Keratinocyte (primary cell): ENCODE measurements at regions not wholly inside any gene's neighbourhood (a gene's known extent, or its start where the extent isn't known, plus 50 kb on each side); places are given as distances from the start of the nearest gene placed in this dataset.

Experiments
- DNase-seq: peaks from one replicate; pipeline ENCODE4 v3.0.0-alpha.2; 2011; ENCODE audit warnings: low read depth, missing footprints, low spot score
- FAIRE-seq: peaks from 2 replicates; lab custom pipeline; 2011; peaks lifted over from hg19 to GRCh38; lab: Jason Lieb, UNC
- H2AFZ ChIP-seq: 2 replicates; pipeline ENCODE4 v1.6.0; 2012; ENCODE audit warnings: low read length, control low read depth, inconsistent platforms; ENCODE audit not compliant: control insufficient read depth
- H3K27ac ChIP-seq: 2 replicates; pipeline ENCODE4 v1.5.1; 2011; ENCODE audit warnings: low read length; ENCODE audit not compliant: control insufficient read depth, insufficient read depth
- H3K27me3 ChIP-seq: 3 replicates; pipeline ENCODE4 v1.6.0; 2011; ENCODE audit warnings: low read length; ENCODE audit not compliant: control insufficient read depth, insufficient read depth; ENCODE audit errors: extremely low read depth
- H3K36me3 ChIP-seq, 2 experiments: 2 replicates in 1 of 2; 3 replicates in 1 of 2; pipeline ENCODE4 v1.5.1; 2011; ENCODE audit warnings: low read length in 2 of 2, mild to moderate bottlenecking in 1 of 2; ENCODE audit not compliant: control insufficient read depth in 2 of 2, insufficient read depth in 2 of 2; ENCODE audit errors: extremely low read depth in 1 of 2
- H3K4me1 ChIP-seq: 3 replicates; pipeline ENCODE4 v1.5.1; 2011; ENCODE audit warnings: low read length; ENCODE audit not compliant: control insufficient read depth, insufficient read depth; ENCODE audit errors: extremely low read depth
- H3K4me2 ChIP-seq: 3 replicates; pipeline ENCODE4 v1.6.0; 2011; ENCODE audit warnings: low read depth, low read length; ENCODE audit not compliant: control insufficient read depth, insufficient read depth; ENCODE audit errors: extremely low read depth
- H3K4me3 ChIP-seq, 3 experiments: fragments of 200-600 bp in 1 of 3; sonication (generic) in 1 of 3; 2 replicates in 2 of 3; 3 replicates in 1 of 3; pipeline ENCODE4 v1.5.1; 2011 to 2016; ENCODE audit warnings: low read length in 3 of 3, mild to moderate bottlenecking in 3 of 3, control low read depth in 2 of 3, inconsistent platforms in 1 of 3, low read depth in 1 of 3, mixed read lengths in 1 of 3, mixed run types in 1 of 3, moderate library complexity in 1 of 3; ENCODE audit not compliant: control insufficient read depth in 2 of 3, insufficient read depth in 2 of 3; ENCODE audit errors: extremely low read depth in 1 of 3
- H3K79me2 ChIP-seq: 2 replicates; pipeline ENCODE4 v1.6.0; 2012; ENCODE audit warnings: low read length; ENCODE audit not compliant: control insufficient read depth, insufficient read depth
- H3K9ac ChIP-seq: 3 replicates; pipeline ENCODE4 v1.6.0; 2011; ENCODE audit warnings: low read length; ENCODE audit not compliant: control insufficient read depth, insufficient read depth; ENCODE audit errors: extremely low read depth
- H3K9me1 ChIP-seq: 3 replicates; pipeline ENCODE4 v1.6.0; 2011; ENCODE audit warnings: low read length; ENCODE audit not compliant: control insufficient read depth, insufficient read depth; ENCODE audit errors: extremely low read depth
- H3K9me3 ChIP-seq: 2 replicates; pipeline ENCODE4 v1.5.1; 2012; ENCODE audit warnings: low read depth, low read length; ENCODE audit not compliant: control insufficient read depth
- H4K20me1 ChIP-seq: 3 replicates; pipeline ENCODE4 v1.6.0; 2011; ENCODE audit warnings: low read length; ENCODE audit not compliant: control insufficient read depth, insufficient read depth; ENCODE audit errors: extremely low read depth
- EZH2 ChIP-seq: IDR thresholded peaks from one replicate; pipeline ENCODE4 v1.6.1; 2012; ENCODE audit warnings: inconsistent platforms, mild to moderate bottlenecking, low read length, moderate library complexity
- dilution Hi-C: fragments of 300-500 bp; cut with MboI; formaldehyde crosslinking; loops from one replicate; pipeline ENCODE4 v1.7.0; 2020; ENCODE audit warnings: low sequenced_read_pairs; ENCODE audit not compliant: extremely low pct_ligation_motif_present
- TF ChIP-seq, protein P1 (sequence below), 3 experiments: IDR thresholded peaks in 1 of 3; conservative IDR thresholded peaks in 1 of 3; optimal IDR thresholded peaks in 1 of 3; 2 replicates in 2 of 3; 3 replicates in 1 of 3; pipeline versions ENCODE3 to v1.5.1; 2011; ENCODE audit warnings: low read length in 3 of 3, mild to moderate bottlenecking in 3 of 3, moderate library complexity in 2 of 3, control low read depth in 1 of 3, inconsistent platforms in 1 of 3; ENCODE audit not compliant: insufficient read depth in 2 of 3; ENCODE audit errors: extremely low read depth in 1 of 3

DNA sequence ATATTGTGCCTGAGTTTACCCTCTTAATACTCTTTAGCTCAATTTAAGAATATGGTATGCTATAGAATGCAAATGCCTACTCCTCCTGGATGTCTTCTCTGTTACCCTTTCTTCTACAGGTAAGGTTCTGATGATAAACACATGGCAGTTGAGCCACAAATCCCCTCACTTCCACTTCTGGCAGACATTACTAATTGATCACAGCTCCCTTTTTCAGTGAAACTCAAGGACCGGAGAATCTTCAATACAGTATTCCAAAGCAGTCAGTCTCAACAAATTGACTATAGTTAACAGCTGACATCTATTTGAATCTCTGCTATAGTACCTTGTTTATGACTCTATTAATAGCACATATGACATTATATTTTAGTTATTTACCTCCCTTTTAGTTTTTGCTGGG is 232.1 kb upstream of the ADAMTS9 start:
- Histone ChIP-seq H3K9ac (no peak overlapping the region), H4K20me1 (no peaks in the 10 kb centered on the region), H2AFZ (no peak overlapping the region), H3K4me1 (peaks cover 16% of the 10 kb centered on the region), H3K27me3 (no peaks in the 10 kb centered on the region), H3K9me1 (no peaks in the 10 kb centered on the region), H3K27ac (no peak overlapping the region), H3K4me2 (no peak overlapping the region), H3K36me3 (no peaks in the 10 kb centered on the region), H3K4me3 (no peak overlapping the region), H3K79me2 (no peaks in the 10 kb centered on the region), H3K9me3 (no peaks in the 10 kb centered on the region)
- TF ChIP-seq, protein P1, sequence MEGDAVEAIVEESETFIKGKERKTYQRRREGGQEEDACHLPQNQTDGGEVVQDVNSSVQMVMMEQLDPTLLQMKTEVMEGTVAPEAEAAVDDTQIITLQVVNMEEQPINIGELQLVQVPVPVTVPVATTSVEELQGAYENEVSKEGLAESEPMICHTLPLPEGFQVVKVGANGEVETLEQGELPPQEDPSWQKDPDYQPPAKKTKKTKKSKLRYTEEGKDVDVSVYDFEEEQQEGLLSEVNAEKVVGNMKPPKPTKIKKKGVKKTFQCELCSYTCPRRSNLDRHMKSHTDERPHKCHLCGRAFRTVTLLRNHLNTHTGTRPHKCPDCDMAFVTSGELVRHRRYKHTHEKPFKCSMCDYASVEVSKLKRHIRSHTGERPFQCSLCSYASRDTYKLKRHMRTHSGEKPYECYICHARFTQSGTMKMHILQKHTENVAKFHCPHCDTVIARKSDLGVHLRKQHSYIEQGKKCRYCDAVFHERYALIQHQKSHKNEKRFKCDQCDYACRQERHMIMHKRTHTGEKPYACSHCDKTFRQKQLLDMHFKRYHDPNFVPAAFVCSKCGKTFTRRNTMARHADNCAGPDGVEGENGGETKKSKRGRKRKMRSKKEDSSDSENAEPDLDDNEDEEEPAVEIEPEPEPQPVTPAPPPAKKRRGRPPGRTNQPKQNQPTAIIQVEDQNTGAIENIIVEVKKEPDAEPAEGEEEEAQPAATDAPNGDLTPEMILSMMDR (optimal IDR thresholded peaks at IDR 0.05 in 1 of 3, IDR thresholded peaks at IDR 0.05 in 1 of 3, conservative IDR thresholded peaks at IDR 0.05 in 1 of 3; ENCODE audit: extremely low read depth in 1 of 3, insufficient read depth in 2 of 3, low read length in 3 of 3) = no peak
- TF ChIP-seq EZH2 = no peak
- dilution Hi-C loops = no loop called here
- DNase-seq = no peak
- no peak for FAIRE-seq

DNA sequence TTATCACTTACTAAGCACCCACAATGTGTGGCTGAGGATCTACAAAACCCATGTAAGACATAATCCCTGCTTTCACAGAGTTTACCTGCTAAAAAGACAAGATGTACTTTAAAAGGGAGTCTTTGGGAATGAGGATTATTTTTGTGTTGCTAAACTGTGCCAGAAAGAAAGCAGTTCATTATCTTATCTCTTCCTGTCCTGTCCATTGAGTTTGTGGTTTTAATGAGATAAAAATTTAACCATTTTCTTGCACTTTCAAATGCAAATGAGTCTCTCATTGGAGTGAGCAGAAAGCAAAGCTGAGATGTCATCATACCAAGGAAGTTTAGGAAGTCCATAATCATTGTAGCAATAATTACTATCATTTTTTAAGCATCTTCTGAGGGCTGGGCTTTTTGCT is 231.2 kb upstream of the ADAMTS9 start:
- Histone ChIP-seq H3K4me3 (no peak overlapping the region), H3K9ac (no peak overlapping the region), H3K9me3 (no peaks in the 10 kb centered on the region), H3K4me2 (no peak overlapping the region), H3K36me3 (no peaks in the 10 kb centered on the region), H3K27ac (no peak overlapping the region), H4K20me1 (no peaks in the 10 kb centered on the region), H3K9me1 (no peaks in the 10 kb centered on the region), H3K79me2 (no peaks in the 10 kb centered on the region), H3K27me3 (no peaks in the 10 kb centered on the region), H2AFZ (no peak overlapping the region), H3K4me1 (peaks cover 16% of the 10 kb centered on the region)
- dilution Hi-C loops = no loop called here
- DNase-seq = no peak
- no peak for FAIRE-seq
- TF ChIP-seq, protein P1 (optimal IDR thresholded peaks at IDR 0.05 in 1 of 3, IDR thresholded peaks at IDR 0.05 in 1 of 3, conservative IDR thresholded peaks at IDR 0.05 in 1 of 3; ENCODE audit: extremely low read depth in 1 of 3, insufficient read depth in 2 of 3, low read length in 3 of 3) = no peak
- no peak for TF ChIP-seq EZH2
